ENCODE measurements at regions not wholly inside any gene's neighbourhood (a gene's known extent, or its start where the extent isn't known, plus 50 kb on each side); places are given as distances from the start of the nearest gene placed in this dataset.

DNA sequence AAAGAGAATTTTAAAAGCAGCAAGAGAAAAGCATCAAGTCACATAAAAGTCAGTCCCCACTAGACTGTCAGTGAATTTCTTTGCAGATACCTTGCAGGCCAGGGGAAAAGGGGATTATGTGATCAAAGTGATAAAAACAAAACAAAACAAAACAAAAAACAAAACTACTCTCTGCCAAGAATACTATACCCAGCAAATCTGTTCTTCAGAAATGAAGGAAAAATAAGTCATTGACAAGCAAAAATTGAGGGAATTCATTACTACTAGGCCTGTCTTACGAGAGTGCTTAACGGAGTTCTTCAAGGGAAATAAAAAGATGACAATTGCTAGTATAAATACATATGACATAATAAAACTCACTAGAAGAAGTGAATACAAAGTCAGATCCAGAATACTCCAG is 245.5 kb upstream of the CHST9 start:
- Histone ChIP-seq H3K27me3 (ENCODE audit: control insufficient read depth in 2 of 2, insufficient read depth in 1 of 2, low read length in 1 of 2) (no peaks in the 10 kb centered on the region), H3K36me3 (ENCODE audit: control insufficient read depth in 2 of 2, insufficient read depth in 2 of 2, low read length in 1 of 2) (no peaks in the 10 kb centered on the region), H3K9me3 (ENCODE audit: control insufficient read depth in 2 of 2, insufficient read depth in 1 of 2, low read length in 1 of 2) (peaks cover 0 to 3% of the 10 kb centered on the region in 2 donors), H3K4me1 (ENCODE audit: control insufficient read depth in 2 of 2, insufficient read depth in 2 of 2, low read length in 2 of 2) (no peaks in the 10 kb centered on the region), H3K4me3 (ENCODE audit: low read length in 2 of 2) (no peak overlapping the region), H3K27ac (ENCODE audit: low read depth in 1 of 2, low read length in 1 of 2) (no peak overlapping the region)
- WGBS = 96% methylated on average over 2 of the region's 2 CpGs
- no peak for DNase-seq (ENCODE audit: low read depth in 6 of 9, low spot score in 9 of 9)

DNA sequence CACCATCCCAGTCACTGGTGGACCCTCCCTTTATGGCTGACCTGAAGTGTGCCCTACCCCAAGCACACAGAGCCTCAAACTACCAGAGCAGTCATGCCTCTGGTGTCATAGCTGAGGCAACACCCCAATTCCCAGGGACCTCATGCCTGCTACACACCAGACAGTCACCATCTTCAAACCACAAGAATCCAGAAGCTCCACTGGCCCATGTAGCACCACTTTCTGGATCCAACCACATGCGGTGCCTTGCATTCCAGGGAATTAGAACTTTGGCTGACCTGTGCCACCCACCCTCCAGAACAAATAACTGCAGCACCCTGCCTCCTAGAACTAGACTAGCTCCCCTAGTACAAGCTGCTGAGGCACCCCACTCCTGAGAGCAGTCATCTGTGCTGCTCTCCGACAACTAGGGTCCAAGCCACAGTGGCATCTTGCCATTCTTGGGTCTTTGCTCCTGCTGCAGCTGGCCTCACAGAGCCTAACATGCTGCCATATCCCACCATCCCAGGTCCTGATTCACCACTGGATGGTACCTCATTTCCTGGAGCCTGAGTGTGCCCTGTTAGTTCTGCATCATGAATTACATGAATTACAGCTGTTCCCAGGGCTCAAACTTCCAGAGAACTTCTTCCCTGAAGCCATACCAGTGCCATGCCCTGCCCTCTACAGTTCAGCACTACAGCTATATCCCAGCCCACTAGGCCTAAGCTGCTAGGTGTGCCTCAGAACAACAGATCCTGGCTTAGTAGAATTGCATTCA is 243.8 kb upstream of the CHST9 start:
- 98% methylated on average over 2 of the region's 2 CpGs for WGBS
- Histone ChIP-seq H3K4me1 (ENCODE audit: control insufficient read depth in 2 of 2, insufficient read depth in 2 of 2, low read length in 2 of 2) (no peaks in the 10 kb centered on the region), H3K4me3 (ENCODE audit: low read length in 2 of 2) (no peak overlapping the region), H3K36me3 (ENCODE audit: control insufficient read depth in 2 of 2, insufficient read depth in 2 of 2, low read length in 1 of 2) (no peaks in the 10 kb centered on the region), H3K9me3 (ENCODE audit: control insufficient read depth in 2 of 2, insufficient read depth in 1 of 2, low read length in 1 of 2) (peaks cover 0 to 3% of the 10 kb centered on the region in 2 donors), H3K27me3 (ENCODE audit: control insufficient read depth in 2 of 2, insufficient read depth in 1 of 2, low read length in 1 of 2) (no peaks in the 10 kb centered on the region), H3K27ac (ENCODE audit: low read depth in 1 of 2, low read length in 1 of 2) (no peak overlapping the region)
- no peak for DNase-seq (ENCODE audit: low read depth in 6 of 9, low spot score in 9 of 9)

DNA sequence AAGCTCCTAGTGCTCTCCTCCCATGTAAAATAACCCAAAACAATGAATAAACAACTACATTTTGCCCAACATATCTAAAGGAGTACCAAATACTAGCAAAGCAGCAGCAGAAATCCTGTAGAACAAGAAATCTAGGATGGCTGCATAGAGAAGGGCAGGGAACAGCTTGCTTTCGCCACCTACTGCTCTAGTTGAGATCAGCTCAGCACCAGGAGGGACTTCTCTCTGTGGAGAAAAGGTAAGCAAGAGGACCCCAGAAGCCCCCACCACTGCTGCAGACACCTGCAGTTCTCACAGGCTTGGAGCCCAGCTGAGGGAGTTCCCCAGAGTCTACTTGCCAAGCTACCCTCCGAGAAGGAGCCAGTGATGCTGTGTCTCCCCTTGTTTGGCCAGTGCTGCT is 243.0 kb upstream of the CHST9 start:
- no peak overlapping the region for H3K4me3 ChIP-seq (ENCODE audit: low read length in 2 of 2)
- no peak overlapping the region for H3K27ac ChIP-seq (ENCODE audit: low read depth in 1 of 2, low read length in 1 of 2)
- peaks cover 0 to 3% of the 10 kb centered on the region in 2 donors for H3K9me3 ChIP-seq (ENCODE audit: control insufficient read depth in 2 of 2, insufficient read depth in 1 of 2, low read length in 1 of 2)
- 89% methylated on average over 2 of the region's 2 CpGs for WGBS
- H3K4me1 ChIP-seq (ENCODE audit: control insufficient read depth in 2 of 2, insufficient read depth in 2 of 2, low read length in 2 of 2) = no peaks in the 10 kb centered on the region
- no peaks in the 10 kb centered on the region for H3K36me3 ChIP-seq (ENCODE audit: control insufficient read depth in 2 of 2, insufficient read depth in 2 of 2, low read length in 1 of 2)
- DNase-seq (ENCODE audit: low read depth in 6 of 9, low spot score in 9 of 9) = no peak
- H3K27me3 ChIP-seq (ENCODE audit: control insufficient read depth in 2 of 2, insufficient read depth in 1 of 2, low read length in 1 of 2) = no peaks in the 10 kb centered on the region

GRCh38 chr18:27423581-27423980 is 238.5 kb upstream of the CHST9 start:
- H3K27ac ChIP-seq (ENCODE audit: low read depth in 1 of 2, low read length in 1 of 2) = no peak overlapping the region
- no peaks in the 10 kb centered on the region for H3K27me3 ChIP-seq (ENCODE audit: control insufficient read depth in 2 of 2, insufficient read depth in 1 of 2, low read length in 1 of 2)
- WGBS = 87% methylated on average over 3 of the region's 3 CpGs
- no peak for DNase-seq (ENCODE audit: low read depth in 6 of 9, low spot score in 9 of 9)
- no peaks in the 10 kb centered on the region for H3K4me1 ChIP-seq (ENCODE audit: control insufficient read depth in 2 of 2, insufficient read depth in 2 of 2, low read length in 2 of 2)
- no peaks in the 10 kb centered on the region for H3K36me3 ChIP-seq (ENCODE audit: control insufficient read depth in 2 of 2, insufficient read depth in 2 of 2, low read length in 1 of 2)
- H3K4me3 ChIP-seq (ENCODE audit: low read length in 2 of 2) = no peak overlapping the region
- H3K9me3 ChIP-seq (ENCODE audit: control insufficient read depth in 2 of 2, insufficient read depth in 1 of 2, low read length in 1 of 2) = peaks cover 0 to 1% of the 10 kb centered on the region in 2 donors

DNA sequence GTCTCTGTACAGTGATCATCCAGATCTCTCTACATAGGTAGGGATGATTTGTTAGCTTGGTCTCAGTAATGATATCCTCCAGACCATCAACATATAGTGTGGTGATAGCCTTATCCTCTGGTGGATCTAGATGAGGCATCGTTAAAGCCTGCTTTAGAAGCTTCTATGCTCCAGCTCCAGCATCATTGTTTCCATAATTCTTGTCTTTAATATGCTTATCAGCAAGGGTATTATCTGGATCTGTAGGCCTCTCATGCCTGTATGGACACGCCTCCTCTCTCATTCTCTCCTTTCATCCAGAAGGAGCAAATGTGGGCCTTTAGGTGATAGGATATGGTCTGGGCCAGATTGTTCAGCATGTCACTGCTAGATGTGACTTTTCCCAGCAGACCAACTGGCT is 234.5 kb upstream of the CHST9 start:
- DNase-seq (ENCODE audit: low read depth in 6 of 9, low spot score in 9 of 9) = no peak
- Histone ChIP-seq H3K4me3 (ENCODE audit: low read length in 2 of 2) (no peak overlapping the region), H3K36me3 (ENCODE audit: control insufficient read depth in 2 of 2, insufficient read depth in 2 of 2, low read length in 1 of 2) (no peaks in the 10 kb centered on the region), H3K27me3 (ENCODE audit: control insufficient read depth in 2 of 2, insufficient read depth in 1 of 2, low read length in 1 of 2) (no peaks in the 10 kb centered on the region), H3K9me3 (ENCODE audit: control insufficient read depth in 2 of 2, insufficient read depth in 1 of 2, low read length in 1 of 2) (no peaks in the 10 kb centered on the region), H3K4me1 (ENCODE audit: control insufficient read depth in 2 of 2, insufficient read depth in 2 of 2, low read length in 2 of 2) (no peaks in the 10 kb centered on the region), H3K27ac (ENCODE audit: low read depth in 1 of 2, low read length in 1 of 2) (no peak overlapping the region)
- WGBS = 94% methylated on average over 2 of the region's 2 CpGs

GRCh38 chr18:27415495-27415894 is 230.4 kb upstream of the CHST9 start:
- H3K4me3 ChIP-seq (ENCODE audit: low read length in 2 of 2) = no peak overlapping the region
- WGBS = 78% methylated on average over 4 of the region's 4 CpGs
- no peaks in the 10 kb centered on the region for H3K36me3 ChIP-seq (ENCODE audit: control insufficient read depth in 2 of 2, insufficient read depth in 2 of 2, low read length in 1 of 2)
- no peak overlapping the region for H3K27ac ChIP-seq (ENCODE audit: low read depth in 1 of 2, low read length in 1 of 2)
- H3K27me3 ChIP-seq (ENCODE audit: control insufficient read depth in 2 of 2, insufficient read depth in 1 of 2, low read length in 1 of 2) = no peaks in the 10 kb centered on the region
- H3K4me1 ChIP-seq (ENCODE audit: control insufficient read depth in 2 of 2, insufficient read depth in 2 of 2, low read length in 2 of 2) = no peaks in the 10 kb centered on the region
- no peak for DNase-seq (ENCODE audit: low read depth in 6 of 9, low spot score in 9 of 9)
- H3K9me3 ChIP-seq (ENCODE audit: control insufficient read depth in 2 of 2, insufficient read depth in 1 of 2, low read length in 1 of 2) = no peaks in the 10 kb centered on the region

DNA sequence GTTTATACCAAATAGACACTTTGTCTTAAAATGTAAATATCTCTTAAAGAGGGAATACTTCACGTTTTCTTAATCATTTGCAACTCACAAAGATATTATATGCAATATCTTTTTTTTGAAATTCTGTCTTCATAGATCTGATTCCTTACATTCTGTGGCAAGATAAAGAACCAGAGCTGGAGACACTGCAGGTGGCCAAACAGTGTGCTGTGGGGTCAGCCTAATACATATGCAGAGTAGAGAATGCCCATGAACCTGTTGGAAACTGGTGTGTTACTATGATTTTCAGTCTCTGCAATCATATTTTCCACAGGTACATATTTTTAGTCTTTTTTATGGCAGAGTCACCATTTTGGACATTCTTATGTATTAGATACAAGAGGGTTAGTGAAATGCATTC is 229.6 kb upstream of the CHST9 start:
- WGBS = 78% methylated on average over 1 of the region's 1 CpG
- Histone ChIP-seq H3K4me1 (ENCODE audit: control insufficient read depth in 2 of 2, insufficient read depth in 2 of 2, low read length in 2 of 2) (no peaks in the 10 kb centered on the region), H3K9me3 (ENCODE audit: control insufficient read depth in 2 of 2, insufficient read depth in 1 of 2, low read length in 1 of 2) (no peaks in the 10 kb centered on the region), H3K4me3 (ENCODE audit: low read length in 2 of 2) (no peak overlapping the region), H3K36me3 (ENCODE audit: control insufficient read depth in 2 of 2, insufficient read depth in 2 of 2, low read length in 1 of 2) (no peaks in the 10 kb centered on the region), H3K27me3 (ENCODE audit: control insufficient read depth in 2 of 2, insufficient read depth in 1 of 2, low read length in 1 of 2) (no peaks in the 10 kb centered on the region), H3K27ac (ENCODE audit: low read depth in 1 of 2, low read length in 1 of 2) (no peak overlapping the region)
- no peak for DNase-seq (ENCODE audit: low read depth in 6 of 9, low spot score in 9 of 9)

GRCh38 chr18:27413495-27414401 is 228.6 kb upstream of the CHST9 start:
- Histone ChIP-seq H3K9me3 (ENCODE audit: control insufficient read depth in 2 of 2, insufficient read depth in 1 of 2, low read length in 1 of 2) (no peaks in the 10 kb centered on the region), H3K27me3 (ENCODE audit: control insufficient read depth in 2 of 2, insufficient read depth in 1 of 2, low read length in 1 of 2) (no peaks in the 10 kb centered on the region), H3K4me1 (ENCODE audit: control insufficient read depth in 2 of 2, insufficient read depth in 2 of 2, low read length in 2 of 2) (no peaks in the 10 kb centered on the region), H3K36me3 (ENCODE audit: control insufficient read depth in 2 of 2, insufficient read depth in 2 of 2, low read length in 1 of 2) (no peaks in the 10 kb centered on the region), H3K4me3 (ENCODE audit: low read length in 2 of 2) (no peak overlapping the region), H3K27ac (ENCODE audit: low read depth in 1 of 2, low read length in 1 of 2) (peak overlapping the region in 1 of 2 donors; percentile 10)
- DNase-seq (ENCODE audit: low read depth in 6 of 9, low spot score in 9 of 9) = peak in 3 of 9 donors; percentile 3 to 37 (median 4)
- 79% methylated on average over 7 of the region's 7 CpGs for WGBS

GRCh38 chr18:27412556-27412955 is 227.4 kb upstream of the CHST9 start:
- Histone ChIP-seq H3K36me3 (ENCODE audit: control insufficient read depth in 2 of 2, insufficient read depth in 2 of 2, low read length in 1 of 2) (no peaks in the 10 kb centered on the region), H3K27ac (ENCODE audit: low read depth in 1 of 2, low read length in 1 of 2) (no peak overlapping the region), H3K4me1 (ENCODE audit: control insufficient read depth in 2 of 2, insufficient read depth in 2 of 2, low read length in 2 of 2) (no peaks in the 10 kb centered on the region), H3K27me3 (ENCODE audit: control insufficient read depth in 2 of 2, insufficient read depth in 1 of 2, low read length in 1 of 2) (no peaks in the 10 kb centered on the region), H3K4me3 (ENCODE audit: low read length in 2 of 2) (no peak overlapping the region), H3K9me3 (ENCODE audit: control insufficient read depth in 2 of 2, insufficient read depth in 1 of 2, low read length in 1 of 2) (no peaks in the 10 kb centered on the region)
- 85% methylated on average over 1 of the region's 1 CpG for WGBS
- DNase-seq (ENCODE audit: low read depth in 6 of 9, low spot score in 9 of 9) = no peak
